SK-N-SH (cell line): ENCODE measurements at regions not wholly inside any gene's neighbourhood (a gene's known extent, or its start where the extent isn't known, plus 50 kb on each side); places are given as distances from the start of the nearest gene placed in this dataset.

ENCODE experiments used
- CTCF ChIA-PET: fragments of 300-600, 350-600 bp; formaldehyde crosslinking; extraction: SDS; loops from one replicate; lab custom pipeline; 2021; lab: Yijun Ruan, JAX
- POLR2A ChIA-PET: fragments of 350-600 bp; sonication (Branson Sonifier 250); formaldehyde crosslinking; extraction: SDS; loops from one replicate; lab custom pipeline; 2020; ENCODE audit warnings: antibody characterized with exemption, inconsistent platforms; lab: Yijun Ruan, JAX
- DNase-seq: peaks from one replicate; pipeline ENCODE4 v3.0.0; 2012
- H2AFZ ChIP-seq: fragments of 200-600 bp; sonication (generic); 2 replicates; pipeline ENCODE4 v1.8.1; 2016; ENCODE audit warnings: antibody characterized with exemption, mild to moderate bottlenecking, low read depth
- H3F3A ChIP-seq: fragments of 200-600 bp; sonication (generic); replicated peaks from 2 replicates; pipeline ENCODE3; 2016; ENCODE audit warnings: antibody characterized with exemption, mild to moderate bottlenecking; ENCODE audit not compliant: insufficient read depth
- H3K27ac ChIP-seq, 2 experiments: fragments of 200-500 bp in 1 of 2; fragments of 200-600 bp in 1 of 2; sonication (Bioruptor generic) in 1 of 2; sonication (generic), shearing (Covaris generic) in 1 of 2; 2 replicates each; pipeline versions ENCODE4 v1.5.1 to v1.6.1; 2014 to 2016; ENCODE audit warnings: low read depth in 2 of 2, inconsistent platforms in 1 of 2, low read length in 1 of 2, mild to moderate bottlenecking in 1 of 2, mixed read lengths in 1 of 2
- H3K27me3 ChIP-seq: fragments of 200-600 bp; sonication (generic), shearing (Covaris generic); 2 replicates; pipeline ENCODE4 v1.6.1; 2016; ENCODE audit warnings: mixed run types; ENCODE audit not compliant: insufficient read depth
- H3K36me3 ChIP-seq, 2 experiments: fragments of 200-500 bp in 1 of 2; fragments of 200-600 bp in 1 of 2; sonication (Bioruptor generic) in 1 of 2; sonication (generic) in 1 of 2; replicated peaks in 1 of 2; 2 replicates each; pipeline versions ENCODE3 to v1.5.1; 2014 to 2016; ENCODE audit warnings: low read length in 1 of 2, mild to moderate bottlenecking in 1 of 2; ENCODE audit not compliant: insufficient read depth in 2 of 2, control insufficient read depth in 1 of 2
- H3K4me1 ChIP-seq, 2 experiments: fragments of 200-500 bp in 1 of 2; fragments of 200-600 bp in 1 of 2; sonication (Bioruptor generic) in 1 of 2; sonication (generic), shearing (Covaris generic) in 1 of 2; 2 replicates each; pipeline versions ENCODE4 v1.5.1 to v1.6.1; 2014 to 2016; ENCODE audit warnings: low read depth in 1 of 2, low read length in 1 of 2, mixed run types in 1 of 2; ENCODE audit not compliant: insufficient read depth in 2 of 2, control insufficient read depth in 1 of 2
- H3K4me2 ChIP-seq: fragments of 200-600 bp; sonication (generic), shearing (Covaris generic); 2 replicates; pipeline ENCODE4 v1.6.1; 2017; ENCODE audit warnings: mixed run types
- H3K4me3 ChIP-seq, 2 experiments: fragments of 200-500 bp in 1 of 2; fragments of 200-600 bp in 1 of 2; sonication (Bioruptor generic) in 1 of 2; sonication (generic), shearing (Covaris generic) in 1 of 2; 2 replicates each; pipeline versions ENCODE4 v1.5.1 to v1.8.1; 2014 to 2016; ENCODE audit warnings: low read depth in 2 of 2, inconsistent platforms in 1 of 2, low read length in 1 of 2, mild to moderate bottlenecking in 1 of 2, mixed read lengths in 1 of 2, moderate library complexity in 1 of 2
- H3K79me2 ChIP-seq: fragments of 200-600 bp; sonication (generic); 2 replicates; pipeline ENCODE4 v1.8.1; 2017; ENCODE audit warnings: mild to moderate bottlenecking; ENCODE audit not compliant: insufficient read depth
- H3K9ac ChIP-seq: fragments of 200-600 bp; sonication (generic); 2 replicates; pipeline ENCODE4 v1.6.1; 2017; ENCODE audit warnings: mixed run types
- H3K9me2 ChIP-seq: fragments of 200-600 bp; sonication (generic); 2 replicates; pipeline ENCODE4 v1.6.1; 2017; ENCODE audit warnings: mixed run types
- H3K9me3 ChIP-seq: fragments of 200-600 bp; sonication (generic); 2 replicates; pipeline ENCODE4 v1.6.1; 2017; ENCODE audit warnings: mixed run types, mild to moderate bottlenecking, moderate library complexity
- H4K20me1 ChIP-seq: fragments of 200-600 bp; sonication (generic); 2 replicates; pipeline ENCODE4 v1.6.1; 2017; ENCODE audit warnings: mild to moderate bottlenecking, mixed run types; ENCODE audit not compliant: insufficient read depth
- CHD2 ChIP-seq: fragments of 150-350 bp; IDR thresholded peaks from 2 replicates; pipeline ENCODE4 v1.6.1; 2018; ENCODE audit warnings: low read length; ENCODE audit not compliant: partially characterized antibody
- FOSL2 ChIP-seq: IDR thresholded peaks from 2 replicates; pipeline ENCODE4 v1.4.0; 2012; ENCODE audit warnings: low read depth, mild to moderate bottlenecking, moderate library complexity, borderline replicate concordance
- GATA2 ChIP-seq: sonication (generic); formaldehyde crosslinking; IDR thresholded peaks from 2 replicates; pipeline ENCODE4 v1.5.0; 2020; ENCODE audit warnings: mild to moderate bottlenecking, missing genetic modification reagents
- MEF2A ChIP-seq: IDR thresholded peaks from 2 replicates; pipeline ENCODE4 v1.4.0; 2012; ENCODE audit warnings: low read depth, borderline replicate concordance
- NFIC ChIP-seq: IDR thresholded peaks from 2 replicates; pipeline ENCODE4 v1.4.0; 2012; ENCODE audit warnings: borderline replicate concordance
- POLR2AphosphoS5 ChIP-seq: IDR thresholded peaks from 2 replicates; pipeline ENCODE4 v1.6.1; 2012; ENCODE audit warnings: low read depth, low read length
- RAD21 ChIP-seq: IDR thresholded peaks from 2 replicates; pipeline ENCODE4 v1.6.1; 2012; ENCODE audit warnings: mild to moderate bottlenecking, low read length
- RCOR1 ChIP-seq: fragments of 150-350 bp; IDR thresholded peaks from 2 replicates; pipeline ENCODE4 v1.6.1; 2017; ENCODE audit warnings: antibody characterized with exemption, low read length
- RFX5 ChIP-seq: IDR thresholded peaks from 2 replicates; pipeline ENCODE4 v1.6.1; 2012; ENCODE audit warnings: mild to moderate bottlenecking, improper control_type of control experiment, low read length
- SMC3 ChIP-seq: IDR thresholded peaks from 2 replicates; pipeline ENCODE4 v1.6.1; 2012; ENCODE audit warnings: low read depth, low read length, improper control_type of control experiment
- TCF12 ChIP-seq: IDR thresholded peaks from 2 replicates; pipeline ENCODE4 v1.4.0; 2012
- TEAD4 ChIP-seq: IDR thresholded peaks from 2 replicates; pipeline ENCODE4 v1.4.0; 2012; ENCODE audit warnings: mild to moderate bottlenecking, borderline replicate concordance; ENCODE audit not compliant: insufficient read depth
- YY1 ChIP-seq: IDR thresholded peaks from 2 replicates; pipeline ENCODE4 v1.4.0; 2012; ENCODE audit warnings: low read depth, mild to moderate bottlenecking
- WGBS: methylation state at CpG from one replicate; pipeline ENCODE4 v1.1.6; 2017; ENCODE audit warnings: low lambda C conversion rate; 5-methylcytosine and 5-hydroxymethylcytosine counted together
- TF ChIP-seq, protein P1 (sequence below): fragments of 150-350 bp; IDR thresholded peaks from 2 replicates; pipeline ENCODE4 v1.6.1; 2016; ENCODE audit warnings: mild to moderate bottlenecking, low read depth, low read length
- TF ChIP-seq, protein P2 (sequence below): IDR thresholded peaks from 2 replicates; pipeline ENCODE4 v1.4.0; 2012; ENCODE audit warnings: low read depth
- TF ChIP-seq, protein P3 (sequence below): IDR thresholded peaks from 2 replicates; pipeline ENCODE4 v1.6.1; 2012; ENCODE audit warnings: mild to moderate bottlenecking, low read depth, low read length, moderate library complexity

DNA sequence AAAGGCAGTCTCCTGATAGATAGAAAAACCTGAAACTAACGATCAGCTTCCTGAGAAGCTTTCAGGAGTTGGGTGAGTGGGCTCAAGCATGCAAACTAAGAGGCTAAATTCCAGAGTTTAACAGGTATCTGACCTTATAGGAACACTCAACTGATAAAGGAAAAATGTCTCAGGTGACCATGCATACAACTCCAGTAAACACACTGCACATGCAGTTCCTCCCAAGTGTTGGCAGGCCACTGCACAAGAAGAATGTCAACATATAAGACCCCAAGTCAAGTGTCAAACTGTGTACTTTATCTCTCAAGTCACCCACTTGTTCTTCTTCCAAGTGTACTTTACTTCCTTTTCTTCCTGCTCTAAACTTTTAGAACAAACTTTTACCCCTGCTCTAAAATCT, 981.2 kb downstream of the FAM133A start:
- no peak for DNase-seq
- Histone ChIP-seq H3K27ac (no peak overlapping the region), H3K36me3 (no peaks in the 10 kb centered on the region), H3K9me2 (no peaks in the 10 kb centered on the region), H3K4me3 (no peak overlapping the region), H2AFZ (no peak overlapping the region), H3K9ac (no peak overlapping the region), H3K79me2 (no peaks in the 10 kb centered on the region), H3K9me3 (no peaks in the 10 kb centered on the region), H3K4me1 (no peaks in the 10 kb centered on the region), H3K4me2 (no peak overlapping the region), H4K20me1 (no peaks in the 10 kb centered on the region), H3F3A (no peaks in the 10 kb centered on the region), H3K27me3 (no peaks in the 10 kb centered on the region)
- POLR2A ChIA-PET = no interaction called here
- 0% methylated on average over 1 of the region's 1 CpG for WGBS
- TF ChIP-seq, protein P1, sequence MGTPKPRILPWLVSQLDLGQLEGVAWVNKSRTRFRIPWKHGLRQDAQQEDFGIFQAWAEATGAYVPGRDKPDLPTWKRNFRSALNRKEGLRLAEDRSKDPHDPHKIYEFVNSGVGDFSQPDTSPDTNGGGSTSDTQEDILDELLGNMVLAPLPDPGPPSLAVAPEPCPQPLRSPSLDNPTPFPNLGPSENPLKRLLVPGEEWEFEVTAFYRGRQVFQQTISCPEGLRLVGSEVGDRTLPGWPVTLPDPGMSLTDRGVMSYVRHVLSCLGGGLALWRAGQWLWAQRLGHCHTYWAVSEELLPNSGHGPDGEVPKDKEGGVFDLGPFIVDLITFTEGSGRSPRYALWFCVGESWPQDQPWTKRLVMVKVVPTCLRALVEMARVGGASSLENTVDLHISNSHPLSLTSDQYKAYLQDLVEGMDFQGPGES = no peak
- TF ChIP-seq NFIC (no peak), CHD2 (no peak), GATA2 (CRISPR knock-in tag) (no peak), RAD21 (no peak), TEAD4 (no peak), TCF12 (no peak), YY1 (no peak), RFX5 (no peak), MEF2A (no peak), FOSL2 (no peak), POLR2AphosphoS5 (no peak), SMC3 (no peak), RCOR1 (no peak)
- TF ChIP-seq, protein P2, sequence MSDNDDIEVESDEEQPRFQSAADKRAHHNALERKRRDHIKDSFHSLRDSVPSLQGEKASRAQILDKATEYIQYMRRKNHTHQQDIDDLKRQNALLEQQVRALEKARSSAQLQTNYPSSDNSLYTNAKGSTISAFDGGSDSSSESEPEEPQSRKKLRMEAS = no peak
- TF ChIP-seq, protein P3, sequence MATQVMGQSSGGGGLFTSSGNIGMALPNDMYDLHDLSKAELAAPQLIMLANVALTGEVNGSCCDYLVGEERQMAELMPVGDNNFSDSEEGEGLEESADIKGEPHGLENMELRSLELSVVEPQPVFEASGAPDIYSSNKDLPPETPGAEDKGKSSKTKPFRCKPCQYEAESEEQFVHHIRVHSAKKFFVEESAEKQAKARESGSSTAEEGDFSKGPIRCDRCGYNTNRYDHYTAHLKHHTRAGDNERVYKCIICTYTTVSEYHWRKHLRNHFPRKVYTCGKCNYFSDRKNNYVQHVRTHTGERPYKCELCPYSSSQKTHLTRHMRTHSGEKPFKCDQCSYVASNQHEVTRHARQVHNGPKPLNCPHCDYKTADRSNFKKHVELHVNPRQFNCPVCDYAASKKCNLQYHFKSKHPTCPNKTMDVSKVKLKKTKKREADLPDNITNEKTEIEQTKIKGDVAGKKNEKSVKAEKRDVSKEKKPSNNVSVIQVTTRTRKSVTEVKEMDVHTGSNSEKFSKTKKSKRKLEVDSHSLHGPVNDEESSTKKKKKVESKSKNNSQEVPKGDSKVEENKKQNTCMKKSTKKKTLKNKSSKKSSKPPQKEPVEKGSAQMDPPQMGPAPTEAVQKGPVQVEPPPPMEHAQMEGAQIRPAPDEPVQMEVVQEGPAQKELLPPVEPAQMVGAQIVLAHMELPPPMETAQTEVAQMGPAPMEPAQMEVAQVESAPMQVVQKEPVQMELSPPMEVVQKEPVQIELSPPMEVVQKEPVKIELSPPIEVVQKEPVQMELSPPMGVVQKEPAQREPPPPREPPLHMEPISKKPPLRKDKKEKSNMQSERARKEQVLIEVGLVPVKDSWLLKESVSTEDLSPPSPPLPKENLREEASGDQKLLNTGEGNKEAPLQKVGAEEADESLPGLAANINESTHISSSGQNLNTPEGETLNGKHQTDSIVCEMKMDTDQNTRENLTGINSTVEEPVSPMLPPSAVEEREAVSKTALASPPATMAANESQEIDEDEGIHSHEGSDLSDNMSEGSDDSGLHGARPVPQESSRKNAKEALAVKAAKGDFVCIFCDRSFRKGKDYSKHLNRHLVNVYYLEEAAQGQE = no peak
- CTCF ChIA-PET = interaction anchor here (0.6 to 0.8 kb wide), 2 partner anchors 39 to 245 kb away, joined by 3 read pairs; no protein-coding TSS in a partner anchor
